ENCODE measurements at regions not wholly inside any gene's neighbourhood (a gene's known extent, or its start where the extent isn't known, plus 50 kb on each side); places are given as distances from the start of the nearest gene placed in this dataset.

- TF ChIP-seq CTCF (IDR thresholded peaks at IDR 0.05) (no peak), EP300 (IDR thresholded peaks at IDR 0.05) (no peak)
Measured at GRCh38 chr10:130472236-130472635, 336.0 kb downstream of the GLRX3 start.

Measured in ovary (tissue), 3 donors.